GOT3 (cell line): ENCODE measurements at regions not wholly inside any gene's neighbourhood (a gene's known extent, or its start where the extent isn't known, plus 50 kb on each side); places are given as distances from the start of the nearest gene placed in this dataset.

Experiments used
- DNase-seq: peaks from one replicate; lab custom pipeline; 2025; ENCODE audit warnings: mixed read lengths; lab: John Stamatoyannopoulos, UW

DNA sequence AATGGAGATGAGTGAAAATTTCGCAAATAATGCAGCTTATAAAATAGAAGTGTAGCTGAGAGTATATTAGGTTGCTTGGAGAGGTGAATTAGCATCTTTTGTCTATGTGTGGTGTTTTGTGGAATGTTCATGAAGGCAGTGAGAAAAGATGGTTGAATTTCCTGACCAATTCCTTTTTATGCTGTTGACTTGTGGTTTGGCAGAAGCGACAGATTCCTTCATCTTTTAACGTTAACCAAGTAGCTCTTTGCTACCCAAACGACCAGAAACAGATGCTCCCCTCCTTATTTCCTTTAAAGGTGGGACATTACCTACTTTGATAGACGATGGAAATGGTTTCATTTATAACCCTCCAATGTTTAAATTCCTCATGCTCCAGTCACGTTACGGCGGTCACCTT is 390.5 kb downstream of the QKI start:
- DNase-seq = no peak

DNA sequence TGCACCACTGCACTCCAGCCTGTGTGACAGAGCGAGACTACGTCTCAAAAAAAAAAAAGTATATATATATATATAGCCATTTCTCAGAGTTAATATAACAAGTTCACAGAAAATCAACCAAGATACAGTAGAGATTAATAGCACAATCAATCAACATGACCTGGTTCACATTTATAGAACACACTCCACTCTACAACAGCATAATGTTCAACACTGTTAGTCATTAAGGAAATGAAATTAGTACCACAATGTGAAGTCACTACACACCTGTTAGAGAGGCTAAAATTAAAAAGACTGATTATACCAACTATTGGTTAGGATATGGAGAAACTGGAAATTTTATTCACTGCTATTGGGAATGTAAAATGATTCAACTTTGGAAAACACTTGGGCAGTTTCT is 387.7 kb downstream of the QKI start:
- no peak for DNase-seq

DNA sequence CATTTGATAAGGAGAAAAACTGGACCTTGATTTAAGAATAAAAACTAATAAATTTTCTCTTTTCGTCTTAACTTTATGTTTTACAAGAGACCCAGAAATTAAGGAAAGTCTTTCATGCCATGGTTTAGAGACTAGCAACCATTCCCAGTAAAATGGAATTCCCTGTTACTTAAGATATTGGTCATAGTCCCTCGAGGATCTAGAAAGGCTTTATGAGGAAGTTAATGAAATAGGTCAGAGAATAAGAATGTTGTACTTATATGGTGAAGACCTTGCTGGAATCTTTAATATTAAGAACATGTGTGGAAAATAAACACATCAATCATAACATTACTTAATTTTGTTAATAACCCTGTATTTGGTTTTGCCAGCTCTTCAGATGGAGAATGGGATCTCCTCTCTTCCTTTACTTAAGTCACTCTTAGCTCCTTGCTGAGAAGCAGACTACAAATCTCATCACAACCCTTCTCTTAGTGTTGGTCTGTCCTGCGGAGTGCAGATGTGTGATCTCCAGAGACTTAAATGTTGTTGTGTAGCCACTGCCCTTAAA is 382.9 kb downstream of the QKI start:
- DNase-seq = no peak

DNA sequence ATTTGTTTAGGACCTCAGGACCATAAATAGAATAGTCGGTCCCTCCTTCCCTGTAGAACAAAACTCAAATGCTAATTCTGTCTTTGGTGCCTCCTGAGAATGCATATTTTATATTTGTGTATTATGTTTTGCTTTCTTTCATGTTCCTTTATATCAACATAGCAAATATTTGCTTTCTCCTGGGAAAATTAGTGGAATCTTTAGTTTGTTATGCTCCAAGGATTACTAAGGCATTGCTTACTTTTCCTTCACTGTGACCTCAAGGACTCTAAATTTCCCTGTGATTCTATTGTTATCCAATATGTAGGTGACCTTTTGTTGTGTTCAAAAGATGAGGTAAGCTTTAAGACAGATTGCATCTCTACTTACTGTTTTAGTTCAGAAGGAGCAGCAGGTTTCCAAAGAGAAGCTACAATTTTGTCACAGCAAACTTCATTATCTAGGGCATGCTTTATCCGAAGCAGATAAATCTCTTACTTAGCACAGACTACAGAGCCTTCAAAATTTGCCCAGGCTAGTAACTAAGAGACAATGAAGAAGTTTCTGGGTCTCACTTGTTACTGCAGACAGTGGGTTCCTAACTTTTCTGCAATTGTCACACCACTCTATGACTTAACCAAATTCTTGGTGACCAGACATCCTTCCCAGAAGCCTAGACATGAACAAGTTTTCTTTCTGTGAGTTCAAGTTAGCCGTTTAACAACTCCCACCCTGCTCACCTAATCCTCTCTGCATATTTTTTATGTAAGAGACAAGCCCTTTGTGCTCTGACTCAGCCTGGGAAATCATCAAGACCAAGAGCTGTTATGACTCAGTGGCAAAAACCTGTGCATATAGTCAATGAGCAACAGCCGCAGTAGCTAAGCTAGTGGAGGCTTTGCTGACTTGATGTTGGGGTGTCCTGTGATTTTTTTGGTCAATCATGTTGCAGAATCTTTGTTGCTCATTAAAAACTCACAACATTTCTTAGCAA is 378.8 kb downstream of the QKI start:
- DNase-seq = no peak

DNA sequence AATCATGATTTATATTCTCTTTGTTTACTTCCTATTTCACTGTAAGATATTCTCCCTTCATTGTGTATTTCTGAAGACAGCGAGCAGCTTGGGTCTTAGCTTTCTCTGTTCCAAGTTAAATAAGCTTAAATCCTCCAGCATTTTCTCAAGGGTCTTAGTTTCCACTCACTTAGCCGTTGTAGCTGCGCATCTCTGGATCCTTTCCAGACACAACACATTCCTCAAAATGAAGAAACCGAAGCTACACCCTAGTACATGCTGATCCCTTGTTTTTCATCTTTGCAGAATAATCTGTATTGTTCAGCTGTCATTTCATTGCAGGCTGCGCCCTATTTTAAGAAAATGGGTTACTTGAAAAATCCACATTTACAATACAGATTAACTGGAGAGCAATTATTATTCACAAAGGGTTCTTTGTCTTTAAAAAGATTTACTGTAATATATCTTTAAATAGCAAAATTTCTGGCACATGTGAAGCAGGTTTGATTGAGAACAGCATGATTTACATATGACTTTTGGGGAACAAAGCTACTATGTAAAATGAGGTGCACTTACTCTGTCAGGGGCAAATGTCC is 375.8 kb downstream of the QKI start:
- no peak for DNase-seq

DNA sequence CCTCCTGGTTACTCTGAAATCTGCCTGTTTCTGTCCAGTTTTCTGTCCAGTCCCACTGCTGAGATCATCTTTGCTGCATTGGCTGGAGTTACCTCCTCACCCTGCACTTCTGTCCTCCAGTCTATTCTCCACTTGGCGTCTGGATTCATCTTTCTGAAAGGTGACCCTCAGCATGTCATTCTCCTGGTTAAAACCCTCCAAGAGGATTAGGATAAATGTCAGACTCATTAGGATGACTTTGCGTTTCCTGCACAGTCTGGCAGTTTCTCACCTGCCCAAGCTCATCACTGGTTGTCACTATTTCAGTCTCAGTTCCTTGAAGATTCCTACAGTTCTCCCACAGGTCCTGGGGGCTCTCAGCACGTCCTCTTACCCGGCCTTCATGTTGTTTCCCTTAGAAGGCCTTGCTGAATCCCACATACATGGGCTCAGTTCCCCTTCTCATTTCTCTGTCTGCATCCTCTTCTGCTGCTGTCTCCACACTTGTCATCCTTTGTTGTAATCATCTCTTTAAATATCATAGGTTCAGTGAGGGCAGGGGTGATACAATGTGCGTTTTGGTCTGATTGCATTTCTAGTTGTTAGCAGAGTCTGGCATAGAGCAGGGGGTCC is 374.8 kb downstream of the QKI start:
- no peak for DNase-seq

DNA sequence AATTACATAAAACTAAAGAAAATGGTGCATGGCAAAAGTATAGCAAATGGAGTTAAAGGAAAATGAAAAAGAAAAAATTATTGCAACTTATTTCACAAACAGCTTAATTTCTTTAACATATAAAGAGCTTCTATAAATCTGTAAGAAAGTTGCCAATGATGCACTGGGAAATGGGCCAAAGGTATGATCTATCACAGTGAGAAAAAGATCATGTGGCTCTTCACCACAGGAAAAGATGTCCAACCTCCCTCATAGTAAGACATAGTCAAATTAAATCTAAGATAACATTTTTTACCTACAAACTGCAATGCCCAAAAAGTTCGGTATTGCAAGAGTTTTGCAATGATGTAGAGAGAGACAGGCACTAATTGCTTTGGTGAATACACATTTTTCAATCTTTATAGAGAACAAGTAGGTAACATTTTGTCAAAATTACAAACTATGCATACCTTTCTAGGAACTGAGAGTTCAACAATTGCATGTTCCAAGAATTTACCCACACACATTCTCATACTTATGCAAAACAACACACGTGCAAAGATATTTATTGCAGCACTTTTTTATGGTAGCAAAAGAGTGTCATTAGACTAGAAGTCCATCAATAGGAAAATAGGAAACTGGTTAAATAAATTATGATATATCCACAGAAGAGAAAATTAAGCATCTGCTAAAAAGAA is 372.6 kb downstream of the QKI start:
- no peak for DNase-seq

DNA sequence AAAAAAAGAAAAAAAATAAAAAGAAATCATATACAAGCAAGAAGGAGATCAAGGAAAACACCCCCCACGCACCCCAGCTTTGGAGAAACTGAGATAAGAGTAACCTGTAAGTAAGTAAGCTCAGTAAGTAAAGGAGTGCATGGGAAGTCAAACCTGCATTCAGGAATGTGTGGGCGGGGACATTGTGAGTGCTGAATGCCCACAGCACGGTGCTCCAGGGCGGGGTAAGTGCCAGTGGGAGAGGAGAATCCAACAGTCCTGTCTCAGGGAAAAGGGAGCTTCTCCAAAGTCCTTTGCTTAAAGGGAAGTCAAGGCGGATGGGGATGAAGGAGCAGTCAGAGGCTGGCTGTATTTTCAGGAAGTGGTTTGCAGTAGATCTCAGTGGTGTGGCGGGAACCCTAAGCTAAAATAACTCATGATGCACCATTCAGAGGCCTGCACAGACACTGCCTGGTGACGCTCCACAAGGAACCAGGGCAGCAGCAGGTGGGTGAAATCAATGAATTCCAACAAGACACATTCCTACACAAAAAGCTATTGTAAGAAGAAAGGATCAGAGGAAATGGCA is 368.0 kb downstream of the QKI start:
- DNase-seq = no peak

DNA sequence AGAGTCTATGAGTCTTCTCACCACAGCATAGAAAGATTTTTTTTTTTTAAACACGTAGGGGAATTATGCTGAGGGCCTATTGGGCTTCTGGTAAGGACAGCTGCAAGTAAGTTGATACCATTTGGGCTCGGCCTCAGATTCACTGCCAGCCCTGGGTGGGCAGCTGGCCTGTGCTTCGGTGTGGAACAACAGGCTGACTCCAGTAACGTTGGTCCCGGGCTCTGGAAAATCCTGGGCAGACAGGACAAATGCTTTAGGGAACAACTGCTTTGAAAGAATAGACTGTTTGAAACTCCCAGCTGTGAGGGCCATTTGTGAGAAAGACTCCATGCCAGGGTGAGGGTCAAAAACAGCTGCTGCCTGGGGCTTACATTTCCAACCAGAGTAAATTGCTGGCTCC is 366.5 kb downstream of the QKI start:
- no peak for DNase-seq

DNA sequence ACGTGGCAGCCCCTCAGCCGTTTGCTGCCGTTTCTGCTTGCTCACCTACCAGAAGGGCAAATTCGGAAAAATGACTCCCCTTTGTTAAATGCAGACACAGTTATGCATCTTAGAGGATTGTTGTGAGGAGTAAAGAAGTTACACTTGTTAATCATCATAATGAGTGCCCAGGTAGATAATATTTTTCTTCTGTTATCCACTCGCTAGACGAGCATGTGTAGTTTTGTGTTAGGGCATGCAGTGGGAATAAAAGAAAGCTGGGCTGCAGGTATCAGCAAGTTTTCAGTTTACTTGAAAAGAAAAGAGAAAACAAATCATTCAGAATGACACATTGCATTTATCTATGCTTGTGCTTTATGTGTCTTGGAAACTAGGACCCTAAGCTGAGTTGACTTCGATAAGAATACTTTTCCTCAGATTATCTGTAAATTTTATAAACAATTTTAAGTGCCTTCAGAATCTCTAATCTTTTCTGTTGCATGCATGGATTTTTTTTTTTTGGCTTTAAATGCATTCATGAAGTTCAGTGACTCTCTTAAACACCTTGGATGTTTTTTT is 365.3 kb downstream of the QKI start:
- no peak for DNase-seq

DNA sequence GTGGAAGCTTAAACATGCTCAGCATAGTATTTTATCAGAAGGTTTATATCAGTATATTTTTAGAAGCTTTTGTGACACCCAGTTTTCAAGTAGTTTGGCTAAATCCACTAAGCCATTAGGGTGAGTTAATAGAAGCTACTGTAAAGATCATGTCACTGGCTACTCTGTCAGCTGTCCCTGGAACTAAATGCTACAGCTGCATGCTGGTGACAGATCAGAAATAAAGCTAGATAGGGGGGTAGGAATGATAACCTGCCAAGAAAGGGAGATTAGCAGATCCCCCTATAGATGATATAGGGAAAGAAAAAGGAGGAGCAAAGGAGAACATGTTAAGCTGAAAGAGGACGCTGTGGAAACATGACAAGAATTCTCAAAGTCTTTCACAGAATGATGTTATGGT is 363.2 kb downstream of the QKI start:
- DNase-seq = no peak

DNA sequence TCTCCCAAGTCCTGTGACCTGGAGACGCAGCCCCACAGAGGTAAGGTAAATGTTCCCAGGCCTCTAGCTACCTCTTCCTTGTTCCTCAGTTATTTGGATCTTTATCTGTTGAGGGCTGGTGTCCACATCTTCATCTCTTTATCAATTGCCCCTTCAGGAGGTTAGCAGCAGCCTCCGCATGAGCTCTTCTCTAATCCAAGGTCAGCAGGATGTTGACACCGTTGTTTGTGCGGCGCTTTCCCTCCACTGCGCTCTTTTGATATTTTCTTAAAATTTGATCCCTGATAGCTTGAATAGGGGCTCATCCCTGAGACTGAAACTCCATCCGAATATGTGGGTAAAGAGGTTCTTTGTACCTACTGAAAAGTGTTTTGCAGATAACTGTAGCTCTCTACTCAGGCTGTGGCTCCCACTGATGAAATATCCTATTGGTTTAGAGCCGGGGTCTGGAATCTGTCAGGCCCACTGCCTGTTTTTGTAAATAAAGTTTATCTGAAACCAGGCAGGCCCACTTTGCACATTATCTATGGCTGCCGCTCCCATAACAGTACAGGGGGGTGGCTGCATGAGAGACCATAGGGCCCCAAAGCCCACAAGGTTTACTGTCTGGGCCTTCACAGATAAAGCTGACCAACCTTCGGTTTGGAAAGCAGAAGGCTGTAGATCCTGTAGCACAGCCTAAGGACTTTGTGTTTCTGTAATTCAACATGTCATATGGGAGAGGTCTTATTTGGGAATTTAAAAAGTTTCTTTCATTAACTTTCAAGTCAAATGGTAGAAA is 362.6 kb downstream of the QKI start:
- DNase-seq = no peak

DNA sequence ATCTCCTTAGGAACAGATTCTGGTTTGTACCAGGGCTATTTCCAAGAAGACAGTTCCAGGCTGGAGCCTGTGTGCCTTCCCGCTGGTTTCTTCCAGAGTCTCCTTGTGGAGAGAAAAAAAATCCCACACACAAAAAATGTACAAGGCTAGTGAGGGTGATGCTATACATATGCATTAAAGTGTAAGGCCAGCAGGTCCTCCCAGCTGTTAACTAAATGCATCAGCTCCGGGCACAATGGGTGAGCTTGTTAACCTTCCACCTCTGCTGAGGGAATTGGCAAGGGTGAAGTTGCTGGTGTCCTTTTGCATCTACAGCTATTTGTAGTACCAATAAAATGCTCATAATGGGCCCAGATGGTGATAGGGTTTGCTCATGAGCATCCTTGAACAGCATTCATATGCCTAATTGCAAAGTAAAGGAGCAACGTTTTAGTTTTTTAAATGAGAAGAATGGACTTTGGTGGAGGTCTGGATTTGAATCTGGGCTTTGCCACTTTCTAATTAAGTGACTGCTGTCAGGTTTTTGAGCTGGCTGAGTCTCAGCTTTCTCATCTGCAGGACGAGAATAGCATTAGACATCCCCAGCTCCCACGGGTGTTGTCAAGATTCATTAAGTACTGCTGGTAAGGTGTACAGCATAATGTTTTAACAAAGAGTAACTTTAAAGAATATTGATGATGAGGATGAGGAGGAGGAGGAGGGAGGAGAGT is 361.8 kb downstream of the QKI start:
- DNase-seq = no peak

DNA sequence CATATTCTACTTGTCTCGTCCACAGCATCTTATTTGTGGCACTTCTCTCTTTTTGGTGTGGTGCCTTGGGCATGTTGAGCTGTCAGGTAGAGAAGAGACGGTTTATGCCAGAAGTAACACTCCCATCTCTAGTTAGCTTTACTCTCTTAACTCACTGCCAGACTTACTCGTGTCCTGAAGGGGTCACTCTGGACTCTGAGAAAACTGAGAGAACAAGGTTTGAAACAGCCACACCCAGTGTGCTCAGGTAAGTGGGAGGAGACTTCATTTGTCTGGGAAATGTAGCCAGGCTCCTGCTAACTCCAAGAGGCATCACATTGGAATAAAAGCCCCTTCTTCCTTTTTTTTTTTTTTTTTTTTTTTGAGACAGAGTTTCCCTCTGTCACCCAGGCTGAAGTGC is 360.8 kb downstream of the QKI start:
- DNase-seq = no peak

DNA sequence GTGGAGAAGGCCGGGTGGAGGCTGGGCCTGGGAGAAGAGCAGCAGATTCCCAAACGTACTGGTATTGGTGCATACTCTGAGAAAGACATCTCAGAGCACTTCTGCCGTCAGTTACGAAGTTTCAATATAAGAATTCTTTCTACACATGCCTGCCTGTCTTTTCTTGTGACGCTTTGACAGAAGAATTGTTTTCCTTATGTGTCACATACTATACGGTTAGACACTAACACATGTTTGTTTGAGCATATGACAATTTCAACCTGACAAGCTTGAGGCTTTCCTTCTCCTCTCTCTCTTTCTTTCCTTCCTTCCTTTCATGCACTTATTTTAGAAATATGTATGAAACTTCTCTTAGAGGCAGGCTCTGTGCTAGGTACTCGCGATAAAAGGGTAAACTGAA is 360.0 kb downstream of the QKI start:
- no peak for DNase-seq

DNA sequence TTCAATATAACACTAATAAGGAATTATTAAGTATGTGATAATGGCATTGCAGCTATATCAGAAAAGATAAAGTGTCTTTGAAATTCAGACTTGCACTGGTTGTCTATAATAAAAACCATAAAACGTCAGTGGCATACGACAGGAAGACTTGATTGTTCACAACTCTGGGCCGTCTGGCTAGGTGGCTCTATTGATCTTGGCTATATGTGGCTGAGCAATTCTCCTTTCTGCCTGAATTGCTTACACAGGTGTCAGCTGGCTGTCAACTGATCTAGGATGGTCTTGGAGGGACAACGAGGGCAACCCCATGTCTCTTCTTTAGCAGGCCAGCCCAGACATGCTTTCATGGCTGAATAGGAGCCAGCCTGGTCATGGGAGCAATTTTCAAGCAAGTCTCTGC is 359.1 kb downstream of the QKI start:
- no peak for DNase-seq

DNA sequence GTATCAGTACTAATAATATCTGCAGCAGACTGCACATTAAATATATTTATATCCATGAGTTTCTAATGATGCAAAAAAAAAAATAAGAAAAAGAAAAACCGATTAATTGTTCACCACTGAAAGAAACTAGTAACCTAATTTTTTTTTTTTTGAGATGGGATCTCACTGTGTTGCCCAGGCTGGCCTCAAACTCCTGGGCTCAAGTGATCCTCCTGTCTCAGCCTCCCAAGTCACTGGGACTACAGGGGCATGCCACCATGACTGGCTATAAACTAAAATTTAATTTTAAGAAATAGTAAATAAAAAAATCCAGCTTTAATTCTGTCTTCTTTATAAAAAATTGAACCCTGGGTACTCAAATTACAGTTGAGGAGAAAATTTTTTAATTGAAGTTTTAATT is 358.2 kb downstream of the QKI start:
- DNase-seq = no peak

DNA sequence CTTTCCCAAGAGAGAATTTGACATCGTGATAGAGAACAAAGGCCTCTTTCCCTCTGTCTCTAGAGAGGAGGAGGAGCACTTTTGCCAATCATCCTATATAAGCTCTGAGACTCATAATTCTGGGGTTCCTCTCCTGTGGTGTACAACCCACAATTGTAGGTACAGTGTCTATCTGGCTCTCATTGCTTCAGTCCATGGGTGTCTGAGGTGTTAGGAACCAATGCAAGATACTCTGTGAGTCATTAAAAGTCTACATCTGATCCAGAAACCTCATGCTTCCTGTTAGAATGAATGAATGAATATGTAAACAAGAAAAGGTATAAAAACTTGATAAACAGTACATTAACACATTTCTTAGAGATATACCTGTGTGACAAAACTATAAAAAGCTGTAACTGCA is 356.7 kb downstream of the QKI start:
- DNase-seq = no peak

DNA sequence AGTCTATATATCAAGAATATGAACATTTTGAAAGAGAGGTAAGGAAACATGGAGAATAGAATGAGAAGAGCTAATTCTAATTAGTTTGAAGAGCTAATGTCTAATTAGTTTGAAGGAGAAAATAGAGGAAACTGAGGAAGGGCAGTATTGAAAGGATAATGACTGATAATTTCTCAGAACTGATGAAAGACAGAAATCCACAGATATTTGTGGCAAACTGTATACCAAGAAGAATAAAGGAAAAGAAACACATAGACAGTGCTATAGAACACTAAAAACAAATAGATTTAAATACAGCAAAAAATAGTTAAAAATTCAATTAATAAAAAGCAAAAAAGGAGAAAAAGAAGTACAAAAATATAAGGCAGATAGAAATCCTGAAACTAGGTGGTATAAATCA is 354.4 kb downstream of the QKI start:
- DNase-seq = no peak

DNA sequence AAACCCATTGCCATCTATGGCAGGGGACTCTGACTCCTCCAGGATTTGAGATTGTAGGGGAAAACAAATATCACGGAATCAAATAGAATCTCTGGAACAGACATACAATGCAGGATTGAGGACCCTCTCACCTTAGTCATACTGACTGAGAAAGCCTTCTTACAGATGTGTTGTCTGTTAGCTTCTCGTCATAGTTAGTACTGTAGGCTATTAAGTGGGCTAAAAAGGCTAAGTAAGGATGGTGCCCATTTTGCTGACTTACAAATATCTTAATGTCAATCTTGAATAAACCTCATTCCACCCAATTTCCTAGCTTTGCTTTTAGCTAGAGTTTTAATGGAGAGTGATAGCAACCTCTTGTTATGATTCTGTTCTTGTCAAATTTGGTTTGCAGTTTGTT is 352.4 kb downstream of the QKI start:
- DNase-seq = no peak
